ENCODE measurements at regions not wholly inside any gene's neighbourhood (a gene's known extent, or its start where the extent isn't known, plus 50 kb on each side); places are given as distances from the start of the nearest gene placed in this dataset.

DNA sequence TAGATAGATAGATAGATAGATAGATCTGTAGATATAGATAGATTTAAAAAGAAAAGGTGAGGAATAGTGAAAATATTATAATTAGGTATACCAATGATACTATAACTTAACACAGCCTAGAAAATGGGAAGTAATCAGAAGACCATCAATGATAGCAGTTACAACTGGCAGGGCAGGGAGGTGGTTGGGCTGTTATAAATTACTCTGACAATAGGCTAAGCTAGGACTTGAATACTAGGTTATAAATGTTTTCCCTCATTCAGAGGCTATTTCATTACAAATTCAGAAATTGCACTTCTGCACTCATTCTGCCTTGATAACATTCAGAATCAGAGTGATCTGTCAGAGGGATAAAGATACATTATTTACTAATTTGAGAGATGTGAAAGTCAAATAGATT lies 273.4 kb upstream of the PLD5 start:
- Mint-ChIP-seq H3K4me1 (ENCODE audit: low read depth) (no peaks in the 10 kb centered on the region), H3K9me3 (ENCODE audit: low read depth) (peaks cover 2% of the 10 kb centered on the region), H3K27me3 (ENCODE audit: low read depth) (peaks cover 5% of the 10 kb centered on the region), H3K36me3 (ENCODE audit: low read depth) (no peaks in the 10 kb centered on the region), H3K4me3 (ENCODE audit: unreplicated experiment) (no peak overlapping the region), H3K27ac (ENCODE audit: unreplicated experiment) (no peak overlapping the region)
- no peak for DNase-seq (ENCODE audit: low spot score)
- TF ChIP-seq, protein P1, sequence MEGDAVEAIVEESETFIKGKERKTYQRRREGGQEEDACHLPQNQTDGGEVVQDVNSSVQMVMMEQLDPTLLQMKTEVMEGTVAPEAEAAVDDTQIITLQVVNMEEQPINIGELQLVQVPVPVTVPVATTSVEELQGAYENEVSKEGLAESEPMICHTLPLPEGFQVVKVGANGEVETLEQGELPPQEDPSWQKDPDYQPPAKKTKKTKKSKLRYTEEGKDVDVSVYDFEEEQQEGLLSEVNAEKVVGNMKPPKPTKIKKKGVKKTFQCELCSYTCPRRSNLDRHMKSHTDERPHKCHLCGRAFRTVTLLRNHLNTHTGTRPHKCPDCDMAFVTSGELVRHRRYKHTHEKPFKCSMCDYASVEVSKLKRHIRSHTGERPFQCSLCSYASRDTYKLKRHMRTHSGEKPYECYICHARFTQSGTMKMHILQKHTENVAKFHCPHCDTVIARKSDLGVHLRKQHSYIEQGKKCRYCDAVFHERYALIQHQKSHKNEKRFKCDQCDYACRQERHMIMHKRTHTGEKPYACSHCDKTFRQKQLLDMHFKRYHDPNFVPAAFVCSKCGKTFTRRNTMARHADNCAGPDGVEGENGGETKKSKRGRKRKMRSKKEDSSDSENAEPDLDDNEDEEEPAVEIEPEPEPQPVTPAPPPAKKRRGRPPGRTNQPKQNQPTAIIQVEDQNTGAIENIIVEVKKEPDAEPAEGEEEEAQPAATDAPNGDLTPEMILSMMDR (IDR thresholded peaks at IDR 0.05), result no peak

DNA sequence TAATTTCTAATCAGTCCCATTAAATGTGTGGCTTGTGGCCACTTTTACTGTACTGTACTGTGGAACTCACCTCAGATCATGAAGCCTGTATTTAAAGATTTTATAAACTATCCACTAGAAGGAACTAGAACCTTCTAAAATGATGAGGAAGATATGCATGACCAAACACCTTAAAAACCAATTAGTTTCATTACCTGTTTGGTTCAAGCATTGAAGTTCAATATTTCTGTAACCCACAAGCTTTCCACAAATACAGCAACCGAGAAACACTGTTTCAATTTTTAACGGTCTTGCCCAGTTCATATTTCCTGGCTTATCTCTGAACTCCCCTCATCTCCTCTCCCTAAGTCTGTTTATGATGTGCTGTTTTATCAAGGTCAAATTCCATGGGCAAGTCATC lies 264.3 kb upstream of the PLD5 start:
- H3K4me1 Mint-ChIP-seq (ENCODE audit: low read depth), result no peaks in the 10 kb centered on the region
- no peak overlapping the region for H3K4me3 Mint-ChIP-seq (ENCODE audit: unreplicated experiment)
- DNase-seq (ENCODE audit: low spot score), result no peak
- peaks cover 11% of the 10 kb centered on the region for H3K9me3 Mint-ChIP-seq (ENCODE audit: low read depth)
- TF ChIP-seq, protein P1 (IDR thresholded peaks at IDR 0.05), result no peak
- no peak overlapping the region for H3K27ac Mint-ChIP-seq (ENCODE audit: unreplicated experiment)
- no peaks in the 10 kb centered on the region for H3K36me3 Mint-ChIP-seq (ENCODE audit: low read depth)
- H3K27me3 Mint-ChIP-seq (ENCODE audit: low read depth), result peaks cover 3% of the 10 kb centered on the region

DNA sequence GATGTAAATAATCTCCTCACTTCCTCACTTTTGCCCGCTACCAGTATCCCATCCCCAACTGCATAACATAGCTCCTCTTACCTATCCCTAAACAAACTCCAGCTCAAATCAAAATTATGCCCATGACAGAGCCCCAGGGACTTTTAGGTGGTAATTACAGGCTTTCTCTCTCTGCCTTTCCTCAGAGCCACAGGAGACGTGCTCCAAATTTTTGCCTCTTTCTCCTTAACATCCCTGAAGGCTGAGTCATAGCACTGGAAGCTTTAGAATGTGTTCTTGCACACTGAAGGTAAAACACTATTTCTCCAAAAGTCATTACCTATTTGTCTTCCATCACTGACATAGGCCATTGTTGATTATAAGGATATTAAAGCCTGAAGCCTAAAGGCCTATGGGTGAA lies 263.5 kb upstream of the PLD5 start:
- no peaks in the 10 kb centered on the region for H3K36me3 Mint-ChIP-seq (ENCODE audit: low read depth)
- TF ChIP-seq, protein P1 (IDR thresholded peaks at IDR 0.05), result no peak
- DNase-seq (ENCODE audit: low spot score), result no peak
- no peaks in the 10 kb centered on the region for H3K4me1 Mint-ChIP-seq (ENCODE audit: low read depth)
- no peak overlapping the region for H3K4me3 Mint-ChIP-seq (ENCODE audit: unreplicated experiment)
- peaks cover 11% of the 10 kb centered on the region for H3K9me3 Mint-ChIP-seq (ENCODE audit: low read depth)
- no peak overlapping the region for H3K27ac Mint-ChIP-seq (ENCODE audit: unreplicated experiment)
- peaks cover 3% of the 10 kb centered on the region for H3K27me3 Mint-ChIP-seq (ENCODE audit: low read depth)

DNA sequence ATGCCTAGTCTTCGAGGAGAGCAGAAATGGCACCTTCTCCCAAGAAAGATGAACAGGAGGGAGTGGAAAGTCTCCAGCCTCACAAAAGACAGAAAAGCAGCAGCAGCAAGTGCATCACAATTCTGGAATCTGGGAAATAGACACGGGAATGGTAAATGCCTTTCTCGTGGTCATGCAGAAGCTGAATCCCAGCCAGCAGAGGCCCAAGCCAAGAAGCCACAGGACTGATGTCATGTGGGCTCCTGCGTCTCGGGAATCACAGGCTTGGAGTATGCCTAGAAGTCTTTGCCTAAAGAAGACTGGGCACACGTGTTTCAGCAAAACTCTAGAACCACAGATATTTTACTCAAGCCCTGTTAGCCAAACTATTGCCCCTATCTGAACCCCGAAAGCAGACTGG lies 260.3 kb upstream of the PLD5 start:
- Mint-ChIP-seq H3K9me3 (ENCODE audit: low read depth) (no peaks in the 10 kb centered on the region), H3K4me1 (ENCODE audit: low read depth) (no peaks in the 10 kb centered on the region)
- DNase-seq (ENCODE audit: low spot score), result no peak

DNA sequence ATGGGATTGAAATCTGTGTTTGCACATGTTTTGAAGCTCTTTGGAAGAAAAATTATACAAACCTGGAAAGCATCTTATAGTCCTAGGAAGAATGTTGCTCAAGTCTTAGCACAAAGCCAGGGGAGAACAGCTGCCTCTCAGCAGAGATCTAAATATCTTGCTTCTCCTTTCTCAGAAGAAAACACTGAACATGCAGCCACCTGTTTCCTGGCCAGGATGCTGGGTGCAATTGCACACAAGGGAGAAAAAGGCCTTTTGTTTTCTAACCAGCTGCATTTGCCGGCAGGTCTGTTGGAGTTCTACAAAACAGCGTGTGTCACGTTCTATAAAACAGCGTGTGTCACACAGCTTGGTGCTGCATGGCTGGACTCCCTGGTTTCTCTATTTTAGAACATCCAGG lies 259.6 kb upstream of the PLD5 start:
- no peak overlapping the region for H3K27ac Mint-ChIP-seq (ENCODE audit: unreplicated experiment)
- no peaks in the 10 kb centered on the region for H3K4me1 Mint-ChIP-seq (ENCODE audit: low read depth)
- H3K27me3 Mint-ChIP-seq (ENCODE audit: low read depth), result peaks cover 2% of the 10 kb centered on the region
- no peaks in the 10 kb centered on the region for H3K36me3 Mint-ChIP-seq (ENCODE audit: low read depth)
- no peak overlapping the region for H3K4me3 Mint-ChIP-seq (ENCODE audit: unreplicated experiment)
- TF ChIP-seq, protein P1 (IDR thresholded peaks at IDR 0.05), result no peak
- H3K9me3 Mint-ChIP-seq (ENCODE audit: low read depth), result no peaks in the 10 kb centered on the region
- no peak for DNase-seq (ENCODE audit: low spot score)

More for the DNA sequence above, 260.3 kb upstream of the PLD5 start:
- TF ChIP-seq, protein P1 (IDR thresholded peaks at IDR 0.05), result no peak
- Mint-ChIP-seq H3K4me3 (ENCODE audit: unreplicated experiment) (no peak overlapping the region), H3K36me3 (ENCODE audit: low read depth) (no peaks in the 10 kb centered on the region), H3K27ac (ENCODE audit: unreplicated experiment) (no peak overlapping the region), H3K27me3 (ENCODE audit: low read depth) (peaks cover 3% of the 10 kb centered on the region)

Measured in chondrocyte (in vitro differentiated cells).